SKM-1 (cell line): ENCODE measurements at regions not wholly inside any gene's neighbourhood (a gene's known extent, or its start where the extent isn't known, plus 50 kb on each side); places are given as distances from the start of the nearest gene placed in this dataset.
"Not testable (repeated sequence)": the region's sequence is repeated elsewhere in the genome, so short reads cannot be mapped to it uniquely, and the experiment has no call there.

Experiments used
- DNase-seq: peaks from one replicate; lab custom pipeline; 2025; ENCODE audit not compliant: unreplicated experiment; lab: John Stamatoyannopoulos, UW

- no peak for DNase-seq
These were observed 362.8 kb upstream of the FOXK1 start for GRCh38 chr7:4319280-4319679.

- no peak for DNase-seq
These were observed 356.4 kb upstream of the FOXK1 start for GRCh38 chr7:4325732-4326131.

GRCh38 chr7:4331711-4332110, 350.4 kb upstream of the FOXK1 start:
- no peak for DNase-seq

GRCh38 chr7:4338556-4338955, 343.5 kb upstream of the FOXK1 start:
- DNase-seq = no peak

- DNase-seq = no peak
These were observed 338.5 kb upstream of the FOXK1 start for GRCh38 chr7:4343272-4344247.

- no peak for DNase-seq
These were observed 337.1 kb upstream of the FOXK1 start for GRCh38 chr7:4345004-4345403.

GRCh38 chr7:4352069-4352468, 330.0 kb upstream of the FOXK1 start:
- DNase-seq = no peak

- no peak for DNase-seq
These were observed 320.3 kb upstream of the FOXK1 start for GRCh38 chr7:4361774-4362173.

GRCh38 chr7:4383584-4383983, 298.5 kb upstream of the FOXK1 start:
- DNase-seq = no peak

- DNase-seq = no peak
These were observed 295.9 kb upstream of the FOXK1 start for GRCh38 chr7:4386190-4386589.

- not testable (repeated sequence) for DNase-seq
These were observed 291.0 kb upstream of the FOXK1 start for GRCh38 chr7:4391103-4391502.

- no peak for DNase-seq
These were observed 287.4 kb upstream of the FOXK1 start for GRCh38 chr7:4394736-4395135.

GRCh38 chr7:4399121-4399520, 283.0 kb upstream of the FOXK1 start:
- no peak for DNase-seq

- DNase-seq = no peak
These were observed 282.5 kb upstream of the FOXK1 start for GRCh38 chr7:4399596-4399995.

- DNase-seq = no peak
These were observed 275.6 kb upstream of the FOXK1 start for GRCh38 chr7:4406288-4407058.

- DNase-seq = no peak
These were observed 272.1 kb upstream of the FOXK1 start for GRCh38 chr7:4409946-4410345.

- DNase-seq = no peak
These were observed 265.6 kb upstream of the FOXK1 start for GRCh38 chr7:4416396-4417056.

- no peak for DNase-seq
These were observed 253.6 kb upstream of the FOXK1 start for GRCh38 chr7:4428526-4428925.

GRCh38 chr7:4430227-4430626, 251.9 kb upstream of the FOXK1 start:
- no peak for DNase-seq

GRCh38 chr7:4434306-4434705, 247.8 kb upstream of the FOXK1 start:
- no peak for DNase-seq

- DNase-seq = no peak
These were observed 245.7 kb upstream of the FOXK1 start for GRCh38 chr7:4436361-4436895.
